KMS-11 (cell line): ENCODE measurements at regions not wholly inside any gene's neighbourhood (a gene's known extent, or its start where the extent isn't known, plus 50 kb on each side); places are given as distances from the start of the nearest gene placed in this dataset.

ENCODE experiments used
- H2AFZ ChIP-seq: fragments of 200-600 bp; sonication (generic); 2 replicates; pipeline ENCODE4 v1.6.1; 2016; ENCODE audit warnings: antibody characterized with exemption, mixed run types, low read depth
- H3K27ac ChIP-seq: fragments of 200-600 bp; sonication (generic); 2 replicates; pipeline ENCODE4 v1.6.1; 2016; ENCODE audit warnings: mild to moderate bottlenecking, mixed run types
- H3K27me3 ChIP-seq: fragments of 200-600 bp; sonication (generic); 2 replicates; pipeline ENCODE4 v1.6.1; 2017; ENCODE audit warnings: mild to moderate bottlenecking, low read depth, mixed run types, moderate library complexity; ENCODE audit not compliant: insufficient read depth
- H3K36me3 ChIP-seq: fragments of 200-600 bp; sonication (generic); 2 replicates; pipeline ENCODE4 v1.6.1; 2017; ENCODE audit warnings: mild to moderate bottlenecking, mixed run types; ENCODE audit not compliant: insufficient read depth
- H3K4me1 ChIP-seq: fragments of 200-600 bp; sonication (generic); 2 replicates; pipeline ENCODE4 v1.6.1; 2016; ENCODE audit warnings: mild to moderate bottlenecking, low read depth, mixed run types; ENCODE audit not compliant: poor library complexity, severe bottlenecking
- H3K4me2 ChIP-seq: fragments of 200-600 bp; sonication (generic); 2 replicates; pipeline ENCODE4 v1.7.0; 2016; ENCODE audit warnings: mild to moderate bottlenecking, mixed run types
- H3K4me3 ChIP-seq: fragments of 200-600 bp; sonication (generic); IDR thresholded peaks from 2 replicates; pipeline ENCODE4 v1.6.1; 2017; ENCODE audit warnings: low read depth, low read length, mixed read lengths; ENCODE audit not compliant: insufficient read depth
- H3K79me2 ChIP-seq: fragments of 200-600 bp; sonication (generic); 2 replicates; pipeline ENCODE4 v1.6.1; 2016; ENCODE audit warnings: low read depth, mixed run types; ENCODE audit not compliant: insufficient read depth
- H3K9ac ChIP-seq: fragments of 200-600 bp; sonication (generic); 2 replicates; pipeline ENCODE4 v1.6.1; 2016; ENCODE audit warnings: mild to moderate bottlenecking, mixed run types
- H4K20me1 ChIP-seq: fragments of 200-600 bp; sonication (generic); 2 replicates; pipeline ENCODE4 v1.6.1; 2016; ENCODE audit warnings: mild to moderate bottlenecking, mixed run types; ENCODE audit not compliant: insufficient read depth
- TF ChIP-seq, protein P1 (sequence below): fragments of 200-600 bp; sonication (generic); conservative IDR thresholded peaks from 2 replicates; pipeline ENCODE4 v1.6.1; 2017; ENCODE audit warnings: low read depth, mild to moderate bottlenecking, antibody characterized with exemption, low read length, moderate library complexity, mixed read lengths

DNA sequence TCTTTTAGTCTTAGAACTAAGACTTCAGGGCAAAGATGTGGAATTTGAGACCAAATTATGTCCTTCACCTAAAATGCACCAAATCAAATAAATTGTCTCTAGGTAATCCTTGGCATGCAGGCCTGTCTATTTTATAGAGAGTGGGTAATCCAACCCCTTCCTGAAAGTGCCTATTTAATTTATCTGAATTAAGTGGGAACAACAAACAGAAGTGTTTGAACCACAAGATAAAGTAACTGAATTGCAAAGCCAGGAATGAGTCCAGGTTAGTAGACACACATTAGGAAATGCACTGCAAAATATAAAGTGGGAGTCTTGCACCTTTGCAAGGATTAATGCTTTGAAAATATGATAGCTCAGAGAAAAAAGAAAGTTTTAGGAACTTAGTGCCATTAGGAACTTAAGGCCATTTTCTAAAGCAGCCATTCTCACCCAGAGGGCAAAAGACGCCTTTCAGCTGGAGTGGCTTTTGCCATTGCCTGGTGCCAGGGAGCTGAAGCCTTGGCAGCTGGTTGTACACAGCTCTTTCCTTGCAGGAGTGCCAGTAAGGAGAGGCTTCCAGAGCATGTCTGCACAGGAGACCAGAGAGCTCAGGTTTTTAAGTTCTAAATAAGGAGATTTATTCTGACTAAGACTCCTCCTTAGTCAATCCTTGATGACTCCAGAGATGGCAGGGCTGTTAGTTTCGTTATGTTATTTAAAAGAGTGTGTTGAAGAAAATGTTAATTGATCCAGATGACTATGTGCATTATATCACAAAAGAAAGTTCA, 151.7 kb upstream of the ELL2 start:
- Histone ChIP-seq H3K9ac (no peak overlapping the region), H3K27ac (no peak overlapping the region), H2AFZ (no peak overlapping the region), H4K20me1 (no peaks in the 10 kb centered on the region), H3K4me2 (no peak overlapping the region), H3K4me1 (no peaks in the 10 kb centered on the region), H3K36me3 (no peaks in the 10 kb centered on the region), H3K27me3 (no peaks in the 10 kb centered on the region), H3K79me2 (no peaks in the 10 kb centered on the region), H3K4me3 (no peak overlapping the region)
- TF ChIP-seq, protein P1, sequence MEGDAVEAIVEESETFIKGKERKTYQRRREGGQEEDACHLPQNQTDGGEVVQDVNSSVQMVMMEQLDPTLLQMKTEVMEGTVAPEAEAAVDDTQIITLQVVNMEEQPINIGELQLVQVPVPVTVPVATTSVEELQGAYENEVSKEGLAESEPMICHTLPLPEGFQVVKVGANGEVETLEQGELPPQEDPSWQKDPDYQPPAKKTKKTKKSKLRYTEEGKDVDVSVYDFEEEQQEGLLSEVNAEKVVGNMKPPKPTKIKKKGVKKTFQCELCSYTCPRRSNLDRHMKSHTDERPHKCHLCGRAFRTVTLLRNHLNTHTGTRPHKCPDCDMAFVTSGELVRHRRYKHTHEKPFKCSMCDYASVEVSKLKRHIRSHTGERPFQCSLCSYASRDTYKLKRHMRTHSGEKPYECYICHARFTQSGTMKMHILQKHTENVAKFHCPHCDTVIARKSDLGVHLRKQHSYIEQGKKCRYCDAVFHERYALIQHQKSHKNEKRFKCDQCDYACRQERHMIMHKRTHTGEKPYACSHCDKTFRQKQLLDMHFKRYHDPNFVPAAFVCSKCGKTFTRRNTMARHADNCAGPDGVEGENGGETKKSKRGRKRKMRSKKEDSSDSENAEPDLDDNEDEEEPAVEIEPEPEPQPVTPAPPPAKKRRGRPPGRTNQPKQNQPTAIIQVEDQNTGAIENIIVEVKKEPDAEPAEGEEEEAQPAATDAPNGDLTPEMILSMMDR: no peak

GRCh38 chr5:96112703-96113102, 151.1 kb upstream of the ELL2 start:
- TF ChIP-seq, protein P1: no peak
- no peak overlapping the region for H3K9ac ChIP-seq
- H3K27me3 ChIP-seq: no peaks in the 10 kb centered on the region
- H4K20me1 ChIP-seq: no peaks in the 10 kb centered on the region
- no peak overlapping the region for H3K4me3 ChIP-seq
- H3K36me3 ChIP-seq: no peaks in the 10 kb centered on the region
- no peak overlapping the region for H3K27ac ChIP-seq
- H3K4me1 ChIP-seq: no peaks in the 10 kb centered on the region
- H2AFZ ChIP-seq: no peak overlapping the region
- no peaks in the 10 kb centered on the region for H3K79me2 ChIP-seq
- no peak overlapping the region for H3K4me2 ChIP-seq

DNA sequence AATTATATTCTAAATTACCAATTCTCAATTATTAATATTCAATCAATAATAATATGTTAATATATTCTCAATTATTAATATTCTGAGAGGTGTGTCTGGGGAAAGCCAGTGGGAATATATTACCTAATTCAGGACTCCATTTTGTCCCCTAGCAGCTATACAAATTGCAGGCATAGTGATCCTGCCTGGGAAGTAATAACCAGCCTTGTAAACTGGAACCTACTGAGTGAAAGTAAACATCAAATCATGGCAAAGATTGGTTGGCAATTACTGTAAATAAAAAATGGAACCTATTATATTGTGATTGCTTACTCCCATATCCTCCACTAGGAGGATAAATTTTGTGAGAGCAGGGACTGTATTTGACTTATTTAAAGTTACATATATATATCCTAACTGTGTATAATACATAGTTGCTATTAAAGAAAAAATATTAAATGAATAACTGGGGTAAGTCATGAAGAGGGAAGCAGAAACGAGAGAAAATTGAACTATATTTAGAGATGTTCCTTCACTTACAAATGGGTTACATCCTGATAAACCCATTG, 150.5 kb upstream of the ELL2 start:
- no peak overlapping the region for H3K27ac ChIP-seq
- no peak overlapping the region for H3K4me2 ChIP-seq
- no peaks in the 10 kb centered on the region for H3K4me1 ChIP-seq
- H3K79me2 ChIP-seq: no peaks in the 10 kb centered on the region
- no peaks in the 10 kb centered on the region for H4K20me1 ChIP-seq
- TF ChIP-seq, protein P1: no peak; the same call in 1 of the 2 replicates
- H3K36me3 ChIP-seq: no peaks in the 10 kb centered on the region
- H3K4me3 ChIP-seq: no peak overlapping the region
- no peak overlapping the region for H3K9ac ChIP-seq
- no peak overlapping the region for H2AFZ ChIP-seq
- H3K27me3 ChIP-seq: no peaks in the 10 kb centered on the region

- no peak overlapping the region for H3K9ac ChIP-seq
- H3K79me2 ChIP-seq: no peaks in the 10 kb centered on the region
- no peak overlapping the region for H2AFZ ChIP-seq
- H3K4me2 ChIP-seq: no peak overlapping the region
- no peaks in the 10 kb centered on the region for H3K27me3 ChIP-seq
- no peaks in the 10 kb centered on the region for H3K4me1 ChIP-seq
- H3K4me3 ChIP-seq: no peak overlapping the region
- H4K20me1 ChIP-seq: no peaks in the 10 kb centered on the region
- no peak overlapping the region for H3K27ac ChIP-seq
- TF ChIP-seq, protein P1: no peak
- H3K36me3 ChIP-seq: no peaks in the 10 kb centered on the region
Observed at GRCh38 chr5:96111080-96111756, 149.6 kb upstream of the ELL2 start.
